GM12878 (cell line): ENCODE measurements at regions not wholly inside any gene's neighbourhood (a gene's known extent, or its start where the extent isn't known, plus 50 kb on each side); places are given as distances from the start of the nearest gene placed in this dataset.

Experiments
- ATAC-seq: fragments of 200-7000 bp; cut with Tn5 transposase; 3 replicates; pipeline ENCODE4 v1.9.1; 2020; ENCODE audit warnings: mild to moderate bottlenecking, moderate library complexity
- BruUV-seq: library from RNA; stranded (reverse); fragments of 400-500 nt; replicated peaks from 2 replicates; lab custom pipeline; 2021; lab: Mats Ljungman, UMichigan
- CTCF ChIA-PET: fragments of 300-600 bp; sonication (Branson Sonifier 250); formaldehyde crosslinking; extraction: SDS; loops from one replicate; lab custom pipeline; 2021; ENCODE audit warnings: inconsistent platforms; lab: Yijun Ruan, JAX
- POLR2A ChIA-PET: fragments of 350-600 bp; formaldehyde crosslinking; extraction: SDS; loops from one replicate; lab custom pipeline; 2021; ENCODE audit warnings: inconsistent platforms; lab: Charles Lee
- RAD21 ChIA-PET: fragments of 300-600 bp; sonication (Branson Sonifier 250); formaldehyde crosslinking; loops from one replicate; lab custom pipeline; 2023; ENCODE audit warnings: antibody characterized with exemption; ENCODE audit not compliant: unreplicated experiment; lab: Charles Lee
- SMC1A ChIA-PET: fragments of 300-600 bp; sonication (Branson Sonifier 250); formaldehyde crosslinking; loops from one replicate; lab custom pipeline; 2023; ENCODE audit not compliant: unreplicated experiment, uncharacterized antibody; lab: Charles Lee
- DNase-seq: peaks from one replicate; pipeline ENCODE4 v3.0.0-alpha.2; 2011; ENCODE audit warnings: low read depth, low spot score
- FAIRE-seq: peaks from 3 replicates; lab custom pipeline; 2011; peaks lifted over from hg19 to GRCh38; lab: Jason Lieb, UNC
- H2AFZ ChIP-seq: 2 replicates; pipeline ENCODE4 v1.6.0; 2011; ENCODE audit warnings: low read depth, low read length, control low read depth; ENCODE audit not compliant: control insufficient read depth
- H3K27ac ChIP-seq: 2 replicates; pipeline ENCODE4 v1.5.1; 2011; ENCODE audit warnings: control low read depth; ENCODE audit not compliant: control insufficient read depth, insufficient read depth
- H3K27me3 ChIP-seq, 2 experiments: replicated peaks in 1 of 2; 2 replicates each; pipeline versions ENCODE4 v1.6.0 to v1.6.1; 2011; ENCODE audit warnings: low read length in 1 of 2; ENCODE audit not compliant: control insufficient read depth in 2 of 2, insufficient read depth in 2 of 2
- H3K36me3 ChIP-seq, 2 experiments: 2 replicates each; pipeline ENCODE4 v1.5.1; 2011; ENCODE audit warnings: low read length in 1 of 2; ENCODE audit not compliant: control insufficient read depth in 2 of 2, insufficient read depth in 2 of 2
- H3K4me1 ChIP-seq: 2 replicates; pipeline ENCODE4 v1.6.1; 2011; ENCODE audit warnings: mild to moderate bottlenecking, low read length, moderate library complexity, mixed read lengths; ENCODE audit not compliant: control insufficient read depth, insufficient read depth
- H3K4me2 ChIP-seq: 2 replicates; pipeline ENCODE4 v1.6.0; 2011; ENCODE audit warnings: control low read depth; ENCODE audit not compliant: control insufficient read depth, insufficient read depth
- H3K4me3 ChIP-seq: fragments of 200-600 bp; sonication (generic); 2 replicates; pipeline ENCODE4 v1.5.1; 2016
- H3K79me2 ChIP-seq: 2 replicates; pipeline ENCODE4 v1.6.0; 2011; ENCODE audit warnings: low read length; ENCODE audit not compliant: control insufficient read depth, insufficient read depth
- H3K9ac ChIP-seq: 2 replicates; pipeline ENCODE4 v1.8.0; 2011; ENCODE audit warnings: low read length, control low read depth, mixed read lengths; ENCODE audit not compliant: control insufficient read depth, insufficient read depth
- H3K9me3 ChIP-seq: replicated peaks from 3 replicates; pipeline ENCODE4 v1.5.1; 2011; ENCODE audit warnings: mild to moderate bottlenecking, low read length; ENCODE audit not compliant: control insufficient read depth, insufficient read depth
- H4K20me1 ChIP-seq: 2 replicates; pipeline ENCODE4 v1.6.0; 2011; ENCODE audit not compliant: control insufficient read depth, insufficient read depth
- BRCA1 ChIP-seq: IDR thresholded peaks from 2 replicates; pipeline ENCODE4 v1.6.1; 2011; ENCODE audit warnings: low read depth, low read length, improper control_type of control experiment
- HDAC6 ChIP-seq: fragments of 200-600 bp; sonication (generic); IDR thresholded peaks from one replicate; pipeline ENCODE4 v1.8.0; 2017; ENCODE audit warnings: antibody characterized with exemption; ENCODE audit not compliant: unreplicated experiment
- IRF5 ChIP-seq: fragments of 450-650 bp; IDR thresholded peaks from 2 replicates; pipeline ENCODE4 v1.6.1; 2017; ENCODE audit warnings: borderline replicate concordance
- KAT2A ChIP-seq: conservative IDR thresholded peaks from 2 replicates; pipeline ENCODE4 v1.6.1; 2011; ENCODE audit warnings: low read depth, low read length; ENCODE audit not compliant: control insufficient read depth
- LARP7 ChIP-seq: fragments of 450-650 bp; IDR thresholded peaks from 2 replicates; pipeline ENCODE4 v1.6.1; 2017; ENCODE audit warnings: mild to moderate bottlenecking
- NFXL1 ChIP-seq: fragments of 450-650 bp; IDR thresholded peaks from 2 replicates; pipeline ENCODE4 v1.6.1; 2017; ENCODE audit warnings: antibody characterized with exemption, mild to moderate bottlenecking, borderline replicate concordance
- NFYB ChIP-seq: IDR thresholded peaks from 2 replicates; pipeline ENCODE4 v1.6.1; 2011; ENCODE audit warnings: low read depth, mild to moderate bottlenecking, low read length, improper control_type of control experiment, moderate library complexity; ENCODE audit not compliant: insufficient read depth
- NR2F1 ChIP-seq: fragments of 450-650 bp; conservative IDR thresholded peaks from 2 replicates; pipeline ENCODE4 v1.6.1; 2017; ENCODE audit warnings: mild to moderate bottlenecking
- POLR2AphosphoS5 ChIP-seq: IDR thresholded peaks from 2 replicates; pipeline ENCODE4 v1.6.1; 2011; ENCODE audit warnings: mild to moderate bottlenecking, low read length, inconsistent platforms
- SKIL ChIP-seq: fragments of 450-650 bp; IDR thresholded peaks from 2 replicates; pipeline ENCODE4 v1.6.1; 2017; ENCODE audit warnings: mild to moderate bottlenecking, low read depth, inconsistent platforms; ENCODE audit not compliant: poor library complexity, severe bottlenecking
- SMAD1 ChIP-seq: fragments of 450-650 bp; IDR thresholded peaks from 2 replicates; pipeline ENCODE4 v1.6.1; 2018; ENCODE audit warnings: mild to moderate bottlenecking, low read depth; ENCODE audit not compliant: partially characterized antibody
- SMC3 ChIP-seq: IDR thresholded peaks from 2 replicates; pipeline ENCODE4 v1.6.1; 2011; ENCODE audit warnings: low read length, improper control_type of control experiment, borderline replicate concordance
- ZBTB40 ChIP-seq: fragments of 450-650 bp; IDR thresholded peaks from 2 replicates; pipeline ENCODE4 v1.6.1; 2016; ENCODE audit warnings: mild to moderate bottlenecking, moderate library complexity, borderline replicate concordance
- ZNF207 ChIP-seq: fragments of 450-650 bp; IDR thresholded peaks from 2 replicates; pipeline ENCODE4 v1.6.1; 2014; ENCODE audit warnings: antibody characterized with exemption, mild to moderate bottlenecking, borderline replicate concordance
- ZNF384 ChIP-seq: IDR thresholded peaks from 2 replicates; pipeline ENCODE4 v1.6.1; 2012; ENCODE audit warnings: low read depth, mild to moderate bottlenecking, low read length, improper control_type of control experiment, borderline replicate concordance
- ZZZ3 ChIP-seq: IDR thresholded peaks from 2 replicates; pipeline ENCODE4 v1.6.1; 2011; ENCODE audit warnings: low read depth; ENCODE audit not compliant: control insufficient read depth, insufficient read length
- WGBS: methylation state at CpG from one replicate; pipeline ENCODE4 v1.1.6; 2016; ENCODE audit warnings: low lambda C conversion rate; ENCODE audit not compliant: insufficient replicate concordance, insufficient coverage; ENCODE audit errors: missing lambda C conversion rate; 5-methylcytosine and 5-hydroxymethylcytosine counted together
- in situ Hi-C: fragments of 300-500 bp; cut with MboI; formaldehyde crosslinking; loops from 9 replicates; pipeline ENCODE4 v1.14.3; 2018; ENCODE audit warnings: mixed read lengths
- intact Hi-C: fragments of 100-400 bp; cut with micrococcal nuclease; formaldehyde crosslinking; loops from one replicate; pipeline ENCODE4 v1.14.2; 2022; ENCODE audit not compliant: unreplicated experiment

- in situ Hi-C loops (no loop called here), intact Hi-C loops (no loop called here)
- H4K20me1 ChIP-seq, result no peaks in the 10 kb centered on the region
- ATAC-seq (no peak), FAIRE-seq (no peak), DNase-seq (no peak)
- H3K79me2 ChIP-seq, result no peaks in the 10 kb centered on the region
- H3K9me3 ChIP-seq, result no peaks in the 10 kb centered on the region
- ChIA-PET SMC1A (no interaction called here), RAD21 (no interaction called here), POLR2A (no interaction called here), CTCF (no interaction called here)
- no TSS peak for BruUV-seq
- no peaks in the 10 kb centered on the region for H3K27me3 ChIP-seq
- no peak overlapping the region for H3K4me3 ChIP-seq
- H3K27ac ChIP-seq, result no peak overlapping the region
- no peaks in the 10 kb centered on the region for H3K36me3 ChIP-seq
- no peak overlapping the region for H2AFZ ChIP-seq
- 27% methylated on average over 5 of the region's 5 CpGs for WGBS
- no peak overlapping the region for H3K4me2 ChIP-seq
- no peaks in the 10 kb centered on the region for H3K4me1 ChIP-seq
- H3K9ac ChIP-seq, result no peak overlapping the region
- no peak for TF ChIP-seq ZNF207
- no peak for TF ChIP-seq NR2F1
- no peak for TF ChIP-seq ZNF384
- TF ChIP-seq NFYB, result no peak
- TF ChIP-seq ZBTB40, result no peak
- TF ChIP-seq SMC3, result no peak
- TF ChIP-seq POLR2AphosphoS5, result no peak
- no peak for TF ChIP-seq SKIL
- no peak for TF ChIP-seq IRF5
- TF ChIP-seq BRCA1, result no peak
- no peak for TF ChIP-seq KAT2A
- TF ChIP-seq LARP7, result no peak
- TF ChIP-seq SMAD1, result no peak
- no peak for TF ChIP-seq NFXL1
- no peak for TF ChIP-seq HDAC6
- no peak for TF ChIP-seq ZZZ3
Measured at GRCh38 chr9:23215688-23216087, 610.4 kb downstream of the ELAVL2 start.
